Peyer's patch (tissue), 4 donors: ENCODE measurements at regions not wholly inside any gene's neighbourhood (a gene's known extent, or its start where the extent isn't known, plus 50 kb on each side); places are given as distances from the start of the nearest gene placed in this dataset.

Experiments used
- CTCF ChIP-seq, 6 experiments: fragments of 450-650 bp in 4 of 6; fragments of 200-600 bp in 2 of 6; sonication (generic) in 1 of 6; IDR thresholded peaks; one replicate each; pipeline ENCODE4 v1.5.1; 2017 to 2019; ENCODE audit warnings: antibody characterized with exemption in 6 of 6, mild to moderate bottlenecking in 3 of 6, moderate library complexity in 1 of 6
- POLR2A ChIP-seq, 2 donors: fragments of 450-650 bp; IDR thresholded peaks; one replicate each; pipeline ENCODE4 v1.5.1; 2017; ENCODE audit warnings: antibody characterized with exemption in 2 of 2, mild to moderate bottlenecking in 2 of 2, moderate library complexity in 2 of 2

GRCh38 chr20:9912858-9913434 lies 74.1 kb upstream of the PAK5 start:
- TF ChIP-seq CTCF (IDR thresholded peaks at IDR 0.05) (peak; percentile 35 to 80 (median 72)), POLR2A (IDR thresholded peaks at IDR 0.05) (no peak)
